ENCODE measurements at regions not wholly inside any gene's neighbourhood (a gene's known extent, or its start where the extent isn't known, plus 50 kb on each side); places are given as distances from the start of the nearest gene placed in this dataset.
A peak's percentile ranks its signal among the peaks of the same experiment; 100 is the strongest.
"Not testable (repeated sequence)": the region's sequence is repeated elsewhere in the genome, so short reads cannot be mapped to it uniquely, and the experiment has no call there.

DNA sequence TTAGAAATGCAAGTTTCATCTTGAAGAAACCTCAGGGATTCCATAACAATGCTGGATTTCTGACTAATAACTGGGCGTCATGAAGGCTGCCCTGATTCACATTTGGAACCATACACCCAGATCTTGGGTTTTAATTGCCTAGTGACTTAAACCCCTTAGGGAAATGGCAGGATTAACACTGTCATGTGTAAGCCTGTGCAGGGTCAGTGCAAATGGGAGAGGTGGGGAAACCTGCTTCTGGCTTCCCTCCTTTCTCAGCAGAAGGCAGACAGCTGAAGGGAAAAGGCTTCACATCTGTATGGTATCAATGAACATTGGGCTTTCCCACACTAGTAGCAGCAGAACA lies 364.2 kb downstream of the ANKRD30A start:
- DNase-seq = no peak
- in situ Hi-C loops (cut with MboI; ENCODE audit: low pct_unique_long_range_greater_than_20kb, low sequenced_read_pairs) = no loop called here

DNA sequence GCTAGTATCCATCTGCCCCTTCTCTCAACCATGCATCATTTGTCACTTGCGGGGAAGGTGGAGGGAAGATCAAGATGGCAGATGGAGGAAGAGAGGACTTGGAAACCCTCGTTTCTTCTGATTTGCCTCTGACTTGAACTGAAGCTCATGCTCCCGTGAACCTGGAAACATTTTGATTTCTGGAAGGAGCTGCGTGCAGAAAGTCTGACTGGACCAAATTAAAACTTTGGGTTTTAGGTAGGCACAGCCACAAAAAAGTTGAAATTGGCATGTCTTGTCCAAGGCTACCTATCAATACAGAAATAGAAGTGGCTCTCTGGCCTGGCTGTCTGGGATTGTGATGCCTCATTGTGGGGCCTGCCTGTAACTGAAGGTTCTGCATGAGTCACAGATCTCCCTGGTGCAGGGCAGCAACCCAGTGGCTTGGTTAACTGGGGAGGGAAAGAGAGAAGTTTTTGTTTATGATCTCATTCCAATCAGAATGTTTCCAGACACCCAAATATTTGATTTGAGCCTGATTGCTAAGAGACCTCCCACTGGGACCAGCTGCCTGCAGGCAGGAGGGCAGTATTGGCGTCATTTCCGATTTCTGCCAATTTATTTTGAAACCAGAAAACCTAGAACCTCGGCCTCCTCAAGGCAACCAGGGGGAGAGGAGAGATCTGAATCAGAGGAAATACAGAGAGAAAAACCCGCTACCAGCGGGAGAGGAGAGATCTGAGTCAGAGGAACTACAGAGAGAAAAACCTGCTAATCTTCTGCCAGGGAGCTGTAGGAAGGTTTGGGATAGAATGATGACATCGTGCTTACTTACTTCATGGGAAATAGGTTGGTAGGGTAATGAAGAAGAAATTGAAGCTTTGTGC lies 363.6 kb downstream of the ANKRD30A start:
- peak; percentile 1 for DNase-seq
- in situ Hi-C loops (cut with MboI; ENCODE audit: low pct_unique_long_range_greater_than_20kb, low sequenced_read_pairs) = no loop called here

DNA sequence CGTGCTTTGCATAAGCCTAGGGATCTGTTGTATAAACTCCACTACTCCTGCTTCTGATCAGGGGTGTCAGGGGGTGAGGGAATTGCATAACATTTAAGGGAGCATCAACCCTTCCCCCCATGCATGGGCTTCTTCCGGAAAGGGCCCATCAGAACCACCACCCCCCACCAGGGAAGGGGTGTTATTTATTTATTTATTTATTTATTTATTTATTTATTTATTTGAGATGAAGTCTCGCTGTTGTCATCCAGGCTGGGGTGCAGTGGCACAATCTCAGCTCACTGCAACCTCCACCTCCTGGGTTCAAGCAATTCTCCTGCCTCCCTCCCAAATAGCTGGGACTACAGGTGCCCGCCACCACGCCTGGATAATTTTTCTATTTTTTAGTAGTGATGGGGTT lies 355.2 kb downstream of the ANKRD30A start:
- in situ Hi-C loops (cut with MboI; ENCODE audit: low pct_unique_long_range_greater_than_20kb, low sequenced_read_pairs); DNase-seq: not testable (repeated sequence)

DNA sequence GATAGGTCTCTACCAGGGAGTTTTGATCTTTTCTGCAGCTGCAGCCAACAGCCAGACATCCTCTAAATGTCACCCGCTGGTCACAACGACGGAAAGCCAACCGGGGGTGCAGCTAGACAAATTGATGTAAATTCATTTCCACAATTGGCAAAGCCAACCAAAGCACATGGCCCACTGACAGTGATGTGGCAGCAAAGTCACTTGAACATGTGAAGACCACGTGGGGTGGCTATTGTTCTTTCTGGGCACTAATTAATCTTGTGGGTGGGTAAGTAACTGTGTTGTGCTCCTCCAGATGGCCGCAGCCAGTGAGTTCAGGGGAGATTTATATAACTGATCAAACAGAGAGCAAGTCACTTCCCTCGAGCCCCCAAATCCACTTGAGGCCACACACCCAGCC lies 354.1 kb downstream of the ANKRD30A start:
- no peak for DNase-seq
- in situ Hi-C loops (cut with MboI; ENCODE audit: low pct_unique_long_range_greater_than_20kb, low sequenced_read_pairs) = no loop called here

DNA sequence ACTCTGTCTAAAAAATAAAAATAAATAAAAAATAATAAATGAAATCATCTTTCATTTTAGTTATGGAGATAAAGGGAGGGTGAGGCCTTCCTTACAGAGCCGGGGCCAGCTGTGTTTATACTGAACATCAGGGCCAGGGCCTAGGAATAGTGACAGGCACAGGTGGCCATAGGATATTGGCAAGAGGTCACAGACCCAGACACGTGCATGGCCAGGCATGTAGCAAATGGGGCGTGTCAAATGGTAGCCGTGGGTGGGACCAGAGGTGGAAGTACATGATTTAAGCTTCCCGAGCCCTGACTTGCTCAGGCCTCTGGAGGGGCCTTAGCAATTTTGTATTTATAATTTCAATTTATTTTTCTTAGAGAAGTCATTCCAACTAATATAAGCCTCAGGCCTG lies 353.0 kb downstream of the ANKRD30A start:
- DNase-seq = no peak
- in situ Hi-C loops (cut with MboI; ENCODE audit: low pct_unique_long_range_greater_than_20kb, low sequenced_read_pairs) = no loop called here

DNA sequence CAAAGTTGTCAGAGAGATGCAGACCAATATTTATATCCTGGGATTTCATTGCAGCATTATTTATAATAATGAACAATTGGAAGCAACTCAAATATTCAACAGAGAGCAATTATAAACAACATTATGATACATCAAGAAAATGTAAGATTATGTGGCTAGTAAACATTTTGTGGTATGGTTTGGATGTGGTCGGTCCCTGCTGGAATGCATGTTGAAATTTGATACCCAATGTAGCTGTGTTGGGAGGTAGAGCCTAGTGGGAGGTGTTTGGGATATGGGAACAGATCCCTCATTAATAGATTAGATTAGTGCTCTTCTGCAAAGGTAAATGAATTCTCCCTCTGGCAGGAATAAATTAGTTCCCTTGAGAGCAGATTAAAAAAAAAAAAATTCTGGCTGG lies 350.9 kb downstream of the ANKRD30A start:
- in situ Hi-C loops (cut with MboI; ENCODE audit: low pct_unique_long_range_greater_than_20kb, low sequenced_read_pairs) = no loop called here

DNA sequence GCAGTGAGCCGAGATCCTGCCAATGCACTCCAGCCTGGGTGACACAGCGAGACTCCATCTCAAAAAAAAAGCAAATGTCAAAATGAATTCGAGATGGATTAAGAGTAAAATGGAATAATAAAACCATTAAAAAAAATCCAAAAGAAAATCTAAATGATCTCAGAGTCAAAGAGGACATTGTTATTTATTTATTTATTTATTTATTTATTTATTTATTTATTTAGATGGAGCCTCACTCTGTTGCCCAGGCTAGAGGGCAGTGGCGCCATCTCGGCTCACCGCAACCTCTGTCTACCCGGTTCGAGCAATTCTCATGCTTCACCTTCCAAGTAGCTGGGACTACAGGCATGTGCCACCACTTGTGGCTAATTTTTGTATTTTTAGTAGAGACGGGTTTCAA lies 349.2 kb downstream of the ANKRD30A start:
- in situ Hi-C loops (cut with MboI; ENCODE audit: low pct_unique_long_range_greater_than_20kb, low sequenced_read_pairs) = no loop called here
- DNase-seq = no peak

More for the DNA sequence above, 350.9 kb downstream of the ANKRD30A start:
- no peak for DNase-seq

DNA sequence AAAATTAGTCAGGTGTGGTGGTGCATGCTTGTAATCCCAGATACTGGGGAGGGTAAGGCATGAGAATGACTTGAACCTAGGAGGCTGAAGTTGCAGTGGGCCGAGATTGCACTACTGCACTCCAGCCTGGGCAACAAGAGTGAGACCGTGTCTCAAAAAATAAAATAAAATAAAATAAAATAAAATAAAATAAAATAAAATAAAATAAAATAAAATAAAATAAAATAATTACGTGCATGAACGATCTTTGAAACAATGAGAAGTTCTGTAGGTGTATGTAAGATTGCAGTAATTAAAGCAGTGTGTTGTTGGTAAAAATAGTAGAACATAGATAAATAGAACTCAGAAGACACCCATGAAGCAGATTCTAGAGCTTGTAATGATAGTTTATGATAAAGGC lies 348.5 kb downstream of the ANKRD30A start:
- DNase-seq = no peak
- in situ Hi-C loops (cut with MboI; ENCODE audit: low pct_unique_long_range_greater_than_20kb, low sequenced_read_pairs) = no loop called here

DNA sequence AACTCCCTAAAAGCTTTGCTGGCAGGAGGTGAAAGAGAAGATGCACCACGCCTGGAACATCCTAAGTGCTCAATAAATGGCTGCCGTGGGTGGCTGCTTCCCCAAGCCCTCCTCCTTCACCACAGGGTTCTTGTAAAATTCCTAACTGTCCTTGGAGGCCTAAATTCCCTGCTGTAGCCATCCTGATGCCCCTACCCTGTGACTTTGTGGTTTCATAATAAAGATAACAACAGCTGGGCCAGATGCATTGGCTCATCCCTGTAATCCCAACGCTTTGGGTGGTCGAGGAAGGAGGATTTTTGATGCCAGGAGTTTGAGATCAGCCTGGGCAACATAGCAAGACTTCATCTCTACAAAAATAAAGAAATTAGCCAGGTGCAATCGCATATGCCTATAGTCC lies 341.8 kb downstream of the ANKRD30A start:
- in situ Hi-C loops (cut with MboI; ENCODE audit: low pct_unique_long_range_greater_than_20kb, low sequenced_read_pairs) = no loop called here

DNA sequence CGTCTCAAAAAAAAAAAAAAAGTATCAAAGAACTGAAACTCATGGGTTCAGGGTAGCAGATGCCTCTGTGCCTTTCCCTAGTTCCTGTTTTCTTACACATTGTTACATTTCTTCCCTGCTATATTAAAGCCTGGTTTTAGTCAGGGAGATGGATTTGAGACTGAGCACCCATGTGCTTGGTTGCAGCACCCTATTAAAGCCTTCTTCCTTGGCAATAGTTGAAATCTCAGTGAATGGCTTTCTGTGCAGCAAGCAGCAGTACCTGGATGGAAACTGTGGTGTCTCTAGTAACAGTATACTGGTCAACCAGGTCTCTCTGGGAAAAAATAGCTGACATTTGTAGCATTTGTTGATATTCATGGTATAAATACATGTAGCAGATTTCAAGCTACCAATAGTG lies 331.1 kb downstream of the ANKRD30A start:
- DNase-seq = no peak
- in situ Hi-C loops (cut with MboI; ENCODE audit: low pct_unique_long_range_greater_than_20kb, low sequenced_read_pairs) = no loop called here

More for the DNA sequence above, 341.8 kb downstream of the ANKRD30A start:
- no peak for DNase-seq

DNA sequence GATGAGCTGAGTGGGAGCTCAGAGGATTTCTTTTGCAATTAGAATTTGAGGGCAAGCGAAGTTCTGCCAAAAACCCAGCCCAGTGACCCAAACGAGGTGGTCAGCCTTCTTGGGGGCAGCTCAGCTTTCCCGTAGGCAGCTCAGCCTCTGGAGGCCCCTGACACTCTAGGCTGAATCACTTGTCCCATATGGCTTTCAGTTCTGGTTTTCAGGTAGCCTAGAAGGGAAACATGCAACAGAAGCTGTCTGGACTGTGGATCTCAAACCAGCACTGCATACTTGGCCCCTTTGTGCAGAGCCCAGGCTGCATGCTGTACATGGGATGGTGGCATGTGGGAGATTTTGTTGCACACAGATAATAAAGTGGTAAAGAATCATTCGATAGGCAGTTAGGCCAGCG lies 322.8 kb downstream of the ANKRD30A start:
- in situ Hi-C loops (cut with MboI; ENCODE audit: low pct_unique_long_range_greater_than_20kb, low sequenced_read_pairs) = no loop called here
- DNase-seq = no peak

DNA sequence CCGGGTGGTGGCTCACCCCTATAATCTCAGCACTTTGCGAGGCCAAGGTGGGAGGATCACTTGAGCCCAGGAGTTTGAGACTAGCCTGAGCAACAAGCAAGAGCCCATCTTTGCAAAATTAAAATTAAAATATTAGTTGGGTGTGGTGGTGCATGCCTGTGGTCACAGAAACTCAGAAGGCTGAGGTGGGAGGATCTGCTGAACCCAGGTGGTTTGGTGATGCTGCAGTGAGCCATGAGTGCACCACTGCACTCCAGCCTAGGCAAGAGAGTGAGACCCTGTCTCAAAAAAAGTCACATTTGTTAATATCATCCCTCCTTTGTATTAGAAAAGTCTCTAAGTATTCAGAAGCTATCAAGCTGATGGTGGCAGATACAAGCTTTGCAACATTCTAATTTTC lies 317.5 kb downstream of the ANKRD30A start:
- no peak for DNase-seq
- in situ Hi-C loops (cut with MboI; ENCODE audit: low pct_unique_long_range_greater_than_20kb, low sequenced_read_pairs) = no loop called here

DNA sequence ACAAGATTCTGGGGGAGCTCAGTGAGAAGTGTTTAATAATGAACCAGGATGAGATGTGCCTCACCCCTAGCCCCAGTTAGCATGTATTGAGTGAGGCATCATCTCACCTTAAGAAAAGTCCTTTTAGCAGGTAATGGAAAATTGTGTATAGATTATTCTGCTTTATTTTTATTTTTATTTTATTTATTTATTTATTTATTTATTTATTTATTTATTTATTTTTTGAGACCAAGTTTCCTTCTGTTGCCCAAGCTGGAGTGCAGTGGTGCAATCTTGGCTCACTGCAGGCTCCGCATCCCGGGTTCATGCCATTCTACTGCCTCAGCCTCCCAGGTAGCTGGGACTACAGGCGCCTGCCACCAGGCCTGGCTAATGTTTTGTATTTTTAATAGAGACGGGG lies 315.8 kb downstream of the ANKRD30A start:
- in situ Hi-C loops (cut with MboI; ENCODE audit: low pct_unique_long_range_greater_than_20kb, low sequenced_read_pairs) = not testable (repeated sequence)

DNA sequence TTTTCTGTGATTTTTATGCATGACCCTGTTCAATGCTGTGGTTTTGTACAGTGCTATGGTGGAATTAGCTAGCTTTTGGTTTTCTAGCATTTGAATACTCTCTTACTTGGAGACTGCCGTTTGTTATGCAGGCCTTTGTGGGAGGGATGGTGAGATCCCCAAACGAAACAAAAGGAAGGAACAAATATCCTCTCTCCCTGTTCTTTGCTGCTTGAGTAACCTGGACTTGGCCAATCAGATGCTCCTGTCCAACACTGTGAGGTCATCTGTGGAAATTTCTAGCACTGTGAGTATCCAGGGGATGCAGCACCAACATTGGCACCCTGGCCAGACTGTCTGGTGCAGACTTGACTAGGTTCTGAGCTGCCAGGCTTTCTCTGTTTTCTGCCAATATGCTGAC lies 314.4 kb downstream of the ANKRD30A start:
- in situ Hi-C loops (cut with MboI; ENCODE audit: low pct_unique_long_range_greater_than_20kb, low sequenced_read_pairs) = no loop called here
- DNase-seq = no peak

More for the DNA sequence above, 315.8 kb downstream of the ANKRD30A start:
- not testable (repeated sequence) for DNase-seq

DNA sequence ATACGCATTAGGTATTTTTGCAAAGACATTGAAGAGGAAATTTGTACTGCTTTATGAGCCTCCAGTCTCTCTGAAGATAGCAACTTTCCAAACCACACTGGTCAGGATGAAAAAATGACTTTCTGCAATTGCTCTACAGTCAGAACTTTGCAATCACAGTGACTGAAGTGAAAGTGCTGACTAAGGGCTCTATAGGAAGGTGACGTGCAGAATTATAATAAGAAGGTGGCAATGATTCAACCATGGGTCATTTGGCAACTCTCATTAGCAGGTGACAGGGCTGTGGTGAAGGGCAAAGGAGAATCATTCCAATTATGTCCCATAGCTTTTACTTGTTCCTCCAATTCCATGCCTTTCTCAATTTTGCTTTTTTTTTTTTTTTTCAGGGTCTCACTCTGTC lies 311.0 kb downstream of the ANKRD30A start:
- DNase-seq = no peak
- in situ Hi-C loops (cut with MboI; ENCODE audit: low pct_unique_long_range_greater_than_20kb, low sequenced_read_pairs) = no loop called here

DNA sequence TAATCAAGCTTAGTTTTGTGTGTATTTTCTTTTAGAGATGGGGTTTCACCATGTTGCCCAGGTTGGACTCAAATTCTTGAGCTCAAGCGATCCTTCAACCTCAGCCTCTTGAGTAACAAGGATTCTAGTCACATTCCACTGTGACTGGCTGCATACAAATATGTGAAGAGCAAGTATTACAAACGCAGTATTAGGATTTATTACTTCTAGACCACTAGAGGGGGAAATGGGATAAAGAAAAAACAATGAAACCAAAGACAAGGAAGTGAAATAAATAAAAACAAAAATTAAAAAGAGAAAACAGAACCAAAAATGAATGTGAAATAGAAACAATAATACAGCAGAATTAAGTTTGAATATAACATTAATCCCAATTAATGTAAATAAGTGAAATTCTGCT lies 308.7 kb downstream of the ANKRD30A start:
- no peak for DNase-seq
- in situ Hi-C loops (cut with MboI; ENCODE audit: low pct_unique_long_range_greater_than_20kb, low sequenced_read_pairs) = no loop called here

Data from KBM-7 (cell line).